NCI-H2196 treated with DMSO at 0.1 percent for 48 hours (cell line): ENCODE measurements at regions not wholly inside any gene's neighbourhood (a gene's known extent, or its start where the extent isn't known, plus 50 kb on each side); places are given as distances from the start of the nearest gene placed in this dataset.
A peak's percentile ranks its signal among the peaks of the same experiment; 100 is the strongest.

Experiments
- DNase-seq: peaks from one replicate; lab custom pipeline; 2025; ENCODE audit not compliant: unreplicated experiment; lab: John Stamatoyannopoulos, UW

DNA sequence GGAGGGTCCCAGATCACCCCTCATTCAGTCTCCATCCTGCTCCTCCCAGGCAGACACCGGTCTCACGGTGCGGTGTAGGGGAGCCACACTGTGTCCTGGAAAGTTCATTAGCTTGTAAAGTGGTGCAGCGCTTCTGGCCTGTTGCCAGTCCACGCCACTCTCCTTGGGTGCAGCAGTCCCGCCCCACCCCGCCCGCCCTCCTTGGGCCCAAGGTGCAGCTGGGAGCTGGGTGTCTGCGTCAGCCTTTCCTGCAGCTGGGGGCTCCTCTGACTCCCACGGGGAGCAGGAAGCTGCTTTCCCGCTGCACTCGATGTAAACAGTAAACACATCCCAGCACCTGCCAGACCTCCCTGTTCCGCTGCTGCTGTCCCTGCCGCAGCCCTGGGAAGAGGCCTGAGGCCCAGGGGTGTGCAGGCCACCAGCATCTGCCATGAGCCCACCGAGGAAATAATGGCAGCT lies 53.8 kb upstream of the ASB18 start:
- no peak for DNase-seq

DNA sequence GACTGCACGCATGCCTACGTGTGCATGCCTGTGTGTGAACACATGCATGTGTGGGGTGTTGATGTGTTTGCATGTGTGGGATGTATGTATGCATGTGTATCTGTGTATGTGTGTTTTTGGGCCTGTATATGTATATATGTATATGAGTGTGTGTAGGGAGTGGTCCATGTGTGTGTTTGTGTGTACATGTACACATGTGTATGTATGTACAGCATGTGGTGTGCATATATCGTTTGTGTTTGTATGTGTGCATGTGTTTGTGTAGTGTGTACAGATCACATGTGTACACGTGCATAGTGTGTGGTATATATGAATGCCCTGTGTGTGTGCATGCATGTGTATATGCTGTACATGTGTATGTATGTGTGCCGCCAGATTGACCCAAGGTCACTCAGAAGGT lies 54.2 kb upstream of the ASB18 start:
- DNase-seq: no peak

GRCh38 chr2:236319036-236319435 lies 54.8 kb upstream of the ASB18 start:
- DNase-seq: no peak

DNA sequence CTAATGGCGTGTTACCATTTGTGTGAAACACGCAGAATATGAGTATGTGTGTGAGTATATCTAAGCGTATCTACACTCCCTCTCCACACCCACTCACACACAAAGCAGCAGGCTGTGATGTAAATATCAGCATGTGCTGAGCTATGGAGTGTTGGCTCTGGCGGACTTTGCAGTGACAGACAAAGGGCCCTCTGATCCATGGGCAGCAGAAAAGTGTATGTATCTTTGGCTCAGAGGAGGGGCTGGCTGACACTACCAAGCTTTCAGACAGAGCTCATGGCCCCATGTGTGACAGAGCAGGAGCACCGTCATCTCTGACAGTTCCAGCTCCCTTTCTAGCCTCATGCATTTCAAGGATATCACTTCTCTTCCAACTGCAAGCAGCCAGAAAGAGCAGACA lies 57.2 kb upstream of the ASB18 start:
- DNase-seq: no peak

DNA sequence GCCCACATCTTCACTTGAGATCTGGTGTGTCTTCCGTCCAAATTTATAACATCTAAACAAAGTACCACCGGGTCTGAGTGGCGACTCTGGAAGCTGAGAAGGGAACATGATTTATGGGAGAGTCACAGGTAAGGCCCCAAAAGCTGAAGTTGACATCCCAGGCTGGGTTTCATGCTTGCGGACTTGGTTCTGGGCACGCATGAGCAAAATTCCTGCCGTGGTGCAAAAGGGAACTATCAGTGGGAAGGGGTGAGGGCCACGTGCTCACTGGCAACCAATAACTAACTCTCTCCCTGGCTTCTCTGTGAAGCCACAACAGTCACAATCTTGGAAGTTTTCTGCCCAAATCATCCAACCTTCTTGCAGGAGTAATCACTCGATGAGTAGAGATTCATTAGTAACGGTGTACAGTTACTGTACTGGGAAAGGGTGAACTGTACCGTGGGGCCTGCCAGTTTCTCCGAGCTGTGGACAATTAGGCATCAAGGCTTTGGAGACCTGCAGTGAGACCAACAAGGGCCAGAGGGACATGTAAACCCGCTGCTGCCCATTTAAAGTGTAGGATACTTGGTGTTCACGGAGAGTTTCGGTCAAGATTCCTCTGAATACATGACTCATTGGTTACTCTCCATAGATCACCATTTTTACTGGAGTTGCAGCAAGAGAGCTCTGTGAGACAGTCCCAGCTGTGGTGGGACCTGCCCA lies 69.4 kb upstream of the ASB18 start:
- no peak for DNase-seq

DNA sequence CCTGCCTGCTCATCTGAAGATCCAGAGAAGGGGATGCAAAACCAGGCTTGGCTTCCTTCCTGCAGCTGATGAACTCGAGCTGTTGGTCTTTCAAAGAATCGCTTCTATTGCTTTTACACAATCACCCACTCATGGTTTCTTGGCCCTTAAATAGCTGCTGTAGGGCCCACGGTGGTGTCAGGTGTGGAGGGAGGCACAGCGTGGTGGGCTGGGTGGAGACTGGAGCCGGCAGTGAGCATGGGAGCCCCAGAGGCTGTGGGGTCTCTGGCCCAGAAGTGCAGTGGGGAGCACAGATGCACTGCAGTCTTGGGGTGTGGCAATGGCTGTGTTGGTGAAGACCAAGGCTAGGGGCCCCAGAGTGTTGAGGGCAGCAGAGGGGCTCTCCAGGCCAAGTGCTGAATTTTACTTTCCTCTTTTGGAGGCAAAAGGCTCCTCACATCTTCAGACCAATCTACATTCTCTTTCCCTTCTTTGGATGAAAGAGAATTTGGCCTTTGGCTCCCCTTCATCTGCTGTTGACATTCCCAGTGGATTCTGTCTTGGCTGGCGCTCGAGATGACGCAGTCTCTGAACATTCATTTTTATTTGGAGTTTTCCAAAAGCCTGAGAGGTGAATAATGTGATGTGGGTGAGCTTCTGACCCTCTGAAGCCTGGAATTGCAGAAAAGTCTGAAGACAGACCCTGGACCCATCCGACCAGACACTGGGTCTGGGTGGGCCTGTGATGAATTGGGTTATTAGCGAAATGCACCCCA lies 70.1 kb upstream of the ASB18 start:
- no peak for DNase-seq

- DNase-seq: no peak
Measured at GRCh38 chr2:236335696-236336574, 71.7 kb upstream of the ASB18 start.

- no peak for DNase-seq
Measured at GRCh38 chr2:236336575-236337464, 72.6 kb upstream of the ASB18 start.

GRCh38 chr2:236337465-236338325 lies 73.5 kb upstream of the ASB18 start:
- DNase-seq: no peak

DNA sequence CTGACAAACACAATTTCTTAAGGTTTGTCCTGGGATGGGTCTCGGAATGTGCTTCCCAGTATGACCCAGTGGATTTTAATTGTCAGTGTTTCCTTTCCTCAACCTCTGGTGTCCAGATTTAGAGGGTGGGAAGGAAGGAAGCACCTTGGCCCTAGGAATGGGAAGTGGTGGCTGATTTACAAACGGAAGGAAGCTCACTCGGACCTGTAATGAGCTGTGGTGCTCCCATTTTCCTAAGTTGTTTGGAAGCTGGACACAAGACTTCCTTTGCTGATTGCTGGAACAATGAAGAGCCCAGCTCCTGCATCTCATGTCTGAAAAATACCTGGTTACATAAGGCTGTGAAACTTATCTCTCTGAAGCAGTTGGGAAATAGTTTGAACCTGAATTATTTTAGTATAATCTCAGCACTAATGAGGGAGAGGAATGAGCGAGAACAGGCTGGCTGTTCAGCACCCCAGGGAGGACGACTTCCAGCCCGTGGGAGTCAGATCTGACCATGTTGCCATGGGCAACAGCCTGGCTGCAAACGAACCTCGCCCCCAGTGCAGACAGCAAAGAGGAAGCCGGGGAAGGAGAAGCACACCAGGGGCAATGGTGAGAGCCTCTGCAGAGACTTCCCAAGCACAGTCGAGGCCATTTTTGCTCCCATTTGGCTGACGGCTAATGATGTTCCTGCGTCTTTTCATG lies 74.4 kb upstream of the ASB18 start:
- no peak for DNase-seq

DNA sequence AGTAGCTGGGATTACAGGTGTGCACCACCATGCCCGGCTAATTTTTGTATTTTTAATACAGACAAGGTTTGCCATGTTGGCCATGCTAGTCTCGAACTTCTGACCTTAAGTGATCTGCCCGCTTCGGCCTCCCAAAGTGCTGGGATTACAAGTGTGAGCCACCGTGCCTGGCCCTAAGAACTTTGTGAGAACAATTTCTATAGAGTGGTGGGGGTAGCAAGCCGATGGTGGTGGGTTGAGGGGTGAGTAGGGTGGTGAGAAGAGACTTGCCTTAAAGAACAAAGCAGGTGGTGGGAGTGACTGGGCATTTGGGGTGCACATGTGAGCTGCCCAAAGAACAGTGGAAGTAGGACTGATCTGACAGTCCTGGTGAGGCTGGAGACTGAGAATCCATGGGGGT lies 76.0 kb upstream of the ASB18 start:
- no peak for DNase-seq

- no peak for DNase-seq
Measured at GRCh38 chr2:236341067-236341466, 76.9 kb upstream of the ASB18 start.

GRCh38 chr2:236341721-236342120 lies 77.5 kb upstream of the ASB18 start:
- DNase-seq: no peak

DNA sequence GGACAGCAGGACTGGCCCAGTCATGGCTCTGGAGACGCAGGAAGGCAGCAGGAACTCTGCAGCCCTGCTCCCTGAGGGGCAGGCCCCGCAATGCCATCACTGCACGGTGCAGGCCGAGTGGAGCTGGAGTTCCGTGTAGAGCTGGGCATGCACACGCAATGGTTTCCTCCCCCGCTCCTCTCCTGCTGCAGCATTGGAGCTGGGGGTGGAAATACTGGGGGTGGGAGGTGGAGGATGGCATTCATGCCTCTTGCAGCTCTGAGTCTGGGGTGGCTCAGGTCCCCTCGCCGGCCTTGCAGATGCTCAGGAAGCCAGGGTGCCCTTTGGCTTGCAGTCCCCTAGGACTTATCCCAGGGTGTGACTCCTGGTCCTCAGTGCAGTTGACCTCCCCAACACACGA lies 78.3 kb upstream of the ASB18 start:
- DNase-seq: no peak

DNA sequence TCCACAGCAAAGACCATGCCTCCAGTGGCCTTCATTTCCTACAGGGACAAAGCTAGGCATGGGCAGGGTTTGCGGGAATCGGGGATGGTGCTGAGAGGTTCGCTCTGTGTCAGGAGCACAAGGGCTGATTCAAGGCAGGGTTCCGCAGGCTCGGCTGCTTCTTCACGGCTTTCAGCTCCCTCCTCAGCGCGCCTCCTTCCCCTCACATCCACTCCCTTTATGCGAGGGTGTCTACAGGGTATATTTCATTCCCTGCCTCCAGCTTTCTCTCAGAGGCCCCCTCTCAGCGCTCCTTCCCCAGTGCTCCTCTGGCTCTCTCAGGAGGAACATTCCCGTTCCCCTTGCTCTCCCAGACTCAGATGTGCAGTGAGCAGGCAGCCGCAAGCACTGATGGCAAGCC lies 78.7 kb upstream of the ASB18 start:
- no peak for DNase-seq

DNA sequence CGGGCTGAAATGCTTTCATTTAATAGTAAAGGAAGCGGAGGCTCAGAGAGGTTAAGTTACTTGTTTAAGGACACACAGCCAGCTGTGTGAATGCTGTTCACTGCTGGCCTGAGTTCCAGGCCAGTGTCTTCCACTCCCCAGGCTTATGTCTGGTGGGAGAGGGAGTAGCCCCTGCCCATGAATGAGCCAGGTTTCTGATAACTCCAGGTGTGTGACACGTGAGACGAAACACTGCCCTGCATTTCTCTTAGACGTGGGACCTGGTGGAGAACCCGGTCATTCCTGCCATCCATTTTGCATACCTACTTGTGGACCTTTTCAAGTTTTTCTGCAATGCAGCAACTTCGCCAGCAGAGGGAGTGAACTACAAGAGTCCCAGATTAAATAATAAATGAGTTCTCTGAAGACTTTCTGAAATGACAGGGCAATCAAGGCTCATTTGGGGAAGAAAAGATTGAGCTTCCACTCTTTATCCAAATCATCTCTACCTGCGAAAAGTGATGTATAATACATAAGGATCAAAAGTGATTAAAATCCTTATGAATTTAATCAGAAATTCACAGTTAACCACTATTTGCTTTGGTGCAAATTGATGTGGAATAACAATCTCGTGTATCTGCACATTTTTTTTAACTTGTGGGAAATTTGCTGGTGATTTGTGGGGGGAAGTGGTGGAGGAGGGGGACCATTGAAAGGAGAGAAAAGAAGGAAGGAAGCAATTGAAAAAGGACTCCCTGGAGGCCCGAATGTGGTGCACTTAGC lies 79.4 kb upstream of the ASB18 start:
- DNase-seq: peak; percentile 66

DNA sequence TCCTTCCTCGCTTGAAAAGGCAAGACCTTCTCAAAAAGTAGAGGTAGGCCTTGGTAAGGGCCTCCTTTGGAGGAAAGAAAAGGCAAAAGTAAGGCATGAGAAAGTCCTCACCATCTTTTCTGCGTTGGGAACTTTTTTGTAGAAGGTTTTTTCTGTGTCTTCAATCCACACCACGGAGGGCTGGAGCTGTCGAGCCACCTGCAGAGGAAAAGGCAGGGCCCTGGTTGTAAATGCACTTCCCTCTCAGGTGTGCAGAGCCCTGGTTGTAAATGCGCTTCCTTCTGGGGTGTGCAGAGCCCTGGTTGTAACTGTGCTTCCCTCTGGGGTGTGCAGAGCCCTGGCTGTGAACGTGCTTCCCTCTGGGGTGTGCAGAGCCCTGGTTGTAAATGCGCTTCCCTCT lies 80.2 kb upstream of the ASB18 start:
- no peak for DNase-seq

- no peak for DNase-seq
Measured at GRCh38 chr2:236345081-236345714, 81.0 kb upstream of the ASB18 start.
